Testis (tissue), 2 donors: ENCODE measurements at regions not wholly inside any gene's neighbourhood (a gene's known extent, or its start where the extent isn't known, plus 50 kb on each side); places are given as distances from the start of the nearest gene placed in this dataset.

Experiments used
- CTCF ChIP-seq, 3 experiments: fragments of 450-650 bp in 2 of 3; fragments of 200-600 bp in 1 of 3; sonication (generic) in 1 of 3; IDR thresholded peaks; one replicate each; pipeline ENCODE4 v1.5.1; 2016 to 2019; ENCODE audit warnings: antibody characterized with exemption in 3 of 3, mild to moderate bottlenecking in 2 of 3, moderate library complexity in 1 of 3
- POLR2A ChIP-seq: fragments of 450-650 bp; IDR thresholded peaks from one replicate; pipeline ENCODE4 v1.6.1; 2017; ENCODE audit warnings: antibody characterized with exemption, mild to moderate bottlenecking, moderate library complexity

GRCh38 chr16:51940183-51940582 lies 606.8 kb downstream of the TOX3 start:
- TF ChIP-seq POLR2A (no peak), CTCF (IDR thresholded peaks at IDR 0.05) (no peak)
